A673 (cell line): ENCODE measurements at regions not wholly inside any gene's neighbourhood (a gene's known extent, or its start where the extent isn't known, plus 50 kb on each side); places are given as distances from the start of the nearest gene placed in this dataset.

Source experiments
- BruUV-seq: library from RNA; stranded (reverse); fragments of 400-500 nt; replicated peaks from 2 replicates; lab custom pipeline; 2021; lab: Mats Ljungman, UMichigan
- CTCF ChIA-PET: fragments of 300-600 bp; sonication (Branson Sonifier 250); formaldehyde crosslinking; loops from one replicate; lab custom pipeline; 2022; ENCODE audit warnings: antibody characterized with exemption; lab: Charles Lee
- POLR2A ChIA-PET: fragments of 300-600 bp; sonication (Branson Sonifier 250); formaldehyde crosslinking; loops from one replicate; lab custom pipeline; 2022; ENCODE audit warnings: antibody characterized with exemption; ENCODE audit not compliant: low non-redundant PET; lab: Charles Lee
- DNase-seq: peaks from one replicate; pipeline ENCODE4 v3.0.0-alpha.2; 2015; ENCODE audit warnings: low spot score
- H3K27ac ChIP-seq: fragments of 200-600 bp; sonication (generic); 2 replicates; pipeline ENCODE4 v1.5.1; 2016; ENCODE audit warnings: mixed run types, low read depth, mild to moderate bottlenecking, mixed read lengths, antibody characterized with exemption, low read length; ENCODE audit not compliant: poor library complexity, severe bottlenecking
- H3K27me3 ChIP-seq: fragments of 200-600 bp; sonication (generic); replicated peaks from 2 replicates; pipeline ENCODE4 v1.6.1; 2017; ENCODE audit warnings: mixed run types, low read depth, mild to moderate bottlenecking, mixed read lengths, antibody characterized with exemption, low read length; ENCODE audit not compliant: insufficient read depth, poor library complexity
- H3K36me3 ChIP-seq: fragments of 200-600 bp; sonication (generic); 2 replicates; pipeline ENCODE4 v1.6.1; 2016; ENCODE audit warnings: mixed run types, mild to moderate bottlenecking, mixed read lengths, antibody characterized with exemption, low read length; ENCODE audit not compliant: insufficient read depth, poor library complexity, severe bottlenecking
- H3K4me1 ChIP-seq: fragments of 200-600 bp; sonication (generic); 2 replicates; pipeline ENCODE4 v1.6.1; 2017; ENCODE audit warnings: mixed run types, mild to moderate bottlenecking, mixed read lengths, antibody characterized with exemption, low read length; ENCODE audit not compliant: insufficient read depth, poor library complexity, severe bottlenecking
- H3K4me3 ChIP-seq: fragments of 200-600 bp; sonication (generic); 2 replicates; pipeline ENCODE4 v1.5.1; 2016; ENCODE audit warnings: low read depth, mixed run types, mild to moderate bottlenecking, mixed read lengths, low read length; ENCODE audit not compliant: poor library complexity, severe bottlenecking
- H3K9me3 ChIP-seq: fragments of 200-600 bp; sonication (generic); 2 replicates; pipeline ENCODE4 v1.6.1; 2016; ENCODE audit warnings: mixed run types, low read depth, mild to moderate bottlenecking, mixed read lengths, antibody characterized with exemption, low read length; ENCODE audit not compliant: poor library complexity, severe bottlenecking
- CTCF ChIP-seq: fragments of 300-800, 200-600 bp; sonication (generic); conservative IDR thresholded peaks from 2 replicates; pipeline ENCODE4 v1.5.1; 2017; ENCODE audit warnings: low read depth, mild to moderate bottlenecking, antibody characterized with exemption, low read length, moderate library complexity, mixed read lengths
- EZH2 ChIP-seq: fragments of 200-600 bp; sonication (generic); IDR thresholded peaks from 2 replicates; pipeline ENCODE4 v1.6.1; 2017; ENCODE audit warnings: borderline replicate concordance, low read depth, mild to moderate bottlenecking, mixed read lengths, antibody characterized with exemption, low read length; ENCODE audit not compliant: poor library complexity, severe bottlenecking
- intact Hi-C: fragments of 100-400 bp; cut with micrococcal nuclease; formaldehyde crosslinking; loops from one replicate; pipeline ENCODE4 v1.10.0; 2022; ENCODE audit not compliant: unreplicated experiment

- Histone ChIP-seq H3K27ac (no peak overlapping the region), H3K36me3 (no peaks in the 10 kb centered on the region), H3K9me3 (no peaks in the 10 kb centered on the region), H3K4me3 (no peak overlapping the region), H3K27me3 (no peaks in the 10 kb centered on the region), H3K4me1 (no peaks in the 10 kb centered on the region)
- no TSS peak for BruUV-seq
- no peak for TF ChIP-seq CTCF
- no peak for TF ChIP-seq EZH2
- DNase-seq, result no peak
- ChIA-PET POLR2A (no interaction called here), CTCF (no interaction called here)
- intact Hi-C loops, result no loop called here
Observed at GRCh38 chr16:63223851-63224250, 1187.6 kb upstream of the CDH8 start.

GRCh38 chr16:63216696-63217423 is 1180.6 kb upstream of the CDH8 start:
- ChIA-PET CTCF (no interaction called here), POLR2A (no interaction called here)
- no TSS peak for BruUV-seq
- Histone ChIP-seq H3K27ac (no peak overlapping the region), H3K36me3 (no peaks in the 10 kb centered on the region), H3K27me3 (no peaks in the 10 kb centered on the region), H3K4me1 (no peaks in the 10 kb centered on the region), H3K4me3 (no peak overlapping the region), H3K9me3 (no peaks in the 10 kb centered on the region)
- intact Hi-C loops, result no loop called here
- no peak for TF ChIP-seq CTCF
- no peak for TF ChIP-seq EZH2
- peak; percentile 2 for DNase-seq

GRCh38 chr16:63201851-63202250 is 1165.6 kb upstream of the CDH8 start:
- BruUV-seq, result no TSS peak
- POLR2A ChIA-PET, result no interaction called here
- CTCF ChIA-PET, result no interaction called here
- no peaks in the 10 kb centered on the region for H3K9me3 ChIP-seq
- intact Hi-C loops, result no loop called here
- no peak for DNase-seq
- no peak for TF ChIP-seq CTCF
- no peak for TF ChIP-seq EZH2
- no peak overlapping the region for H3K27ac ChIP-seq
- H3K4me3 ChIP-seq, result no peak overlapping the region
- H3K27me3 ChIP-seq, result no peaks in the 10 kb centered on the region
- H3K36me3 ChIP-seq, result no peaks in the 10 kb centered on the region
- H3K4me1 ChIP-seq, result no peaks in the 10 kb centered on the region
